ENCODE measurements at regions not wholly inside any gene's neighbourhood (a gene's known extent, or its start where the extent isn't known, plus 50 kb on each side); places are given as distances from the start of the nearest gene placed in this dataset.
"Not testable (repeated sequence)": the region's sequence is repeated elsewhere in the genome, so short reads cannot be mapped to it uniquely, and the experiment has no call there.

- H3K4me3 ChIP-seq (ENCODE audit: low read length) = no peak overlapping the region
- no peak for TF ChIP-seq ZNF274 (IDR thresholded peaks at IDR 0.05; ENCODE audit: low read depth, low read length)
Measured at GRCh38 chr10:28878236-28878970, 201.1 kb downstream of the BAMBI start.

- no peak overlapping the region for H3K4me3 ChIP-seq (ENCODE audit: low read length)
- TF ChIP-seq ZNF274 (IDR thresholded peaks at IDR 0.05; ENCODE audit: low read depth, low read length) = no peak
Measured at GRCh38 chr10:28879246-28879645, 201.9 kb downstream of the BAMBI start.

GRCh38 chr10:28879875-28880682 lies 202.8 kb downstream of the BAMBI start:
- no peak for TF ChIP-seq ZNF274 (IDR thresholded peaks at IDR 0.05; ENCODE audit: low read depth, low read length)
- H3K4me3 ChIP-seq (ENCODE audit: low read length) = no peak overlapping the region

GRCh38 chr10:28880683-28880950 lies 203.3 kb downstream of the BAMBI start:
- no peak overlapping the region for H3K4me3 ChIP-seq (ENCODE audit: low read length)
- no peak for TF ChIP-seq ZNF274 (IDR thresholded peaks at IDR 0.05; ENCODE audit: low read depth, low read length)

GRCh38 chr10:28881171-28881882 lies 204.0 kb downstream of the BAMBI start:
- TF ChIP-seq ZNF274 (IDR thresholded peaks at IDR 0.05; ENCODE audit: low read depth, low read length) = no peak
- no peak overlapping the region for H3K4me3 ChIP-seq (ENCODE audit: low read length)

- no peak for TF ChIP-seq ZNF274 (IDR thresholded peaks at IDR 0.05; ENCODE audit: low read depth, low read length)
- no peak overlapping the region for H3K4me3 ChIP-seq (ENCODE audit: low read length)
Measured at GRCh38 chr10:28883741-28884423, 206.6 kb downstream of the BAMBI start.

- no peak for TF ChIP-seq ZNF274 (IDR thresholded peaks at IDR 0.05; ENCODE audit: low read depth, low read length)
- no peak overlapping the region for H3K4me3 ChIP-seq (ENCODE audit: low read length)
Measured at GRCh38 chr10:28890121-28890950, 213.0 kb downstream of the BAMBI start.

GRCh38 chr10:28891058-28891713 lies 213.9 kb downstream of the BAMBI start:
- no peak for TF ChIP-seq ZNF274 (IDR thresholded peaks at IDR 0.05; ENCODE audit: low read depth, low read length)
- H3K4me3 ChIP-seq (ENCODE audit: low read length) = no peak overlapping the region

GRCh38 chr10:28892818-28893547 lies 215.7 kb downstream of the BAMBI start:
- no peak overlapping the region for H3K4me3 ChIP-seq (ENCODE audit: low read length)
- no peak for TF ChIP-seq ZNF274 (IDR thresholded peaks at IDR 0.05; ENCODE audit: low read depth, low read length)

- no peak for TF ChIP-seq ZNF274 (IDR thresholded peaks at IDR 0.05; ENCODE audit: low read depth, low read length)
- H3K4me3 ChIP-seq (ENCODE audit: low read length) = no peak overlapping the region
Measured at GRCh38 chr10:28894146-28894545, 216.8 kb downstream of the BAMBI start.

- H3K4me3 ChIP-seq (ENCODE audit: low read length) = not testable (repeated sequence)
Measured at GRCh38 chr10:28895671-28896070, 218.3 kb downstream of the BAMBI start.

GRCh38 chr10:28896791-28897409 lies 219.6 kb downstream of the BAMBI start:
- H3K4me3 ChIP-seq (ENCODE audit: low read length) = not testable (repeated sequence)
